Central memory CD4-positive, alpha-beta T cell (primary cell): ENCODE measurements at regions not wholly inside any gene's neighbourhood (a gene's known extent, or its start where the extent isn't known, plus 50 kb on each side); places are given as distances from the start of the nearest gene placed in this dataset.

Experiments
- DNase-seq: peaks from one replicate; pipeline ENCODE4 v3.0.0; 2022

DNA sequence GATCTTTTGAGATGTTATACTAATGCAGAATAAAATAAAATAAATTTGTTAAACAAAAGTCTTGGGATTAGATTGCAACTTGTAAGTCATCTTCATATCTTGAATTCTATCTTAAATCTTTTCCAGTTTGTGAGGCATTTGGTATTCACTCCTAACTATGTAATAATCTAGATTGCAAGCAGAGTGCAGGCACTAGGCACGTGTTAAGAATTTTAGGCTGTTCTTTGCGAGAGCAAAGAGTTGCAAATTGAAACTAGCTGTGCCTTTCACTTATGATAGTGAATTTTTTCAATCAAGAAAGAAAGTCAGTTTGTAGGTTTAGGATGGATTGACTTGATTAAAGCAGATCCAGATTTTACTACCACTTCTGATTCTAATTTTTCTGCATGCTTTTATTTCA lies 264.1 kb upstream of the SPRY2 start:
- DNase-seq: no peak

DNA sequence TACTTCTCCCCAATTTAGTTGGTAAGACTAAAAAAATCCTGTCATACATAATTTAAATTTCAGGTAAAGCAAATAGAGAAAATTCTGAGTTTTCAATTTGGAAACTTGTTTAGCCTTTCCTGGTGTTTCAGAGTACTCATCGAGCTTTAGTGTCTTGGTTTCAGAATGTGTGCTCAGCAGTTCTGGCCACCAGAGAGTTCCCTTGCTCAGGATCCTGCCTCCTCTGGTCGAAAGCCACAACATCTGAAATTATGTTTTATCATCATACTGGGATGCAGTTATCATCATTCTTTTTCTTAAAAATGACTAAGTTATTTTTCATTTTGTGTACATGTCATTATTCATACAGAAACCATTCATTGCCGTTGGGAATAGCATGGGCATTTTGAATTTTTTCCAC lies 263.2 kb upstream of the SPRY2 start:
- DNase-seq: no peak

DNA sequence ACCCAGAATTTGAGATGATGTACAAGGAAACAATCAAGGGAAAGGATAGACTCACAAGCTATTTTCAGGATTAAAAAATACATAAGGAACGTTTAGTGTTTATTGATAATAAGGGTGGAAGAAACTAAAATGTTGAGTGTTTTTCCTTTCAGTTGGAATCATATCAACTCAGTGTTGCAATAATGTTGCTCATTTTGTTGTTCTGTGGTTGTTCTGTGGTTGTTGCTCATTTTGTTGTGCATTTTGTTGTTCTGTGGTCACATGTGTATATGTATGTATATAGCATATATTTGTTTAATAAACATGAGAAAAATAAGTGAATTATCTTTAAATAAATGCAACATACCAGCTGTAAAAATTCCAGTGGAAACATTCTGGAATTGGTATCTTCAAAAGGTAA lies 262.4 kb upstream of the SPRY2 start:
- no peak for DNase-seq

DNA sequence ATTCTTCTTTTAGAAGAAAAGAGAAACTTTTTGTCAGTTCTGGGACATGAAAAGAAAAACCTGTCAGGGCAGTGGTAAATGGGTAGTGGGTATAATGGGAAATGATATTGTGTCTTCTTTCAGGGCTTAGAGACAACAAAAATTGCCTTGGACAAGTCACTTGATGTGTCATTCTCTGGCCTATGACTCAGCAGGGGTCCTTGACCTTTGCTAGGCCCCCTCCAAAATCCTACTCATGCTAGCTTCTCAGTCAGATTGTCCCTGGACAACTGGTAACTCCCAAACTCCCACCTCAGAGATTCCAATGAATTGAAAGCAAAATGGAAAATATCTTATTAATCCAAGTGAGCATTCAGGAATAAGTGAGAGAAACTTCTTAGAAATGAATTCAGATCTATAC lies 258.8 kb upstream of the SPRY2 start:
- DNase-seq: no peak

DNA sequence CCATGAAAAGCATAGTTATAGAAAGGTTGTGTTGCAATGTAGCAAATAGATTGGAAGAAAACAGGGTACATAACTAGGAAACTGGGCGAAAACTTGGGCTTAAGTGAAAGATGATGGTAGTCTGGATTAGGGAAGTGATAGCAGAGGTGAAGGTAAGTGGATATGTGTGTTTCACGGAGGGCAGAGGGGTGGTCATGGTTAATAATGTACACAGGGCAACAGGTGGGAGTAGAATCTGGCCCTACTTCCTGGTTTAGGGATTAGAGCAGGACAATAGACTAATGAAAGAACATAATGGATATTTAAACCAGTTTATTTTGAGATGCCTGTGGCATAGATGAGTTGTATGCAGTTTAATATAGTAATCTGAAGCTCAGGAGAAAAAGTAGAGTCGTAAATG lies 257.3 kb upstream of the SPRY2 start:
- no peak for DNase-seq

DNA sequence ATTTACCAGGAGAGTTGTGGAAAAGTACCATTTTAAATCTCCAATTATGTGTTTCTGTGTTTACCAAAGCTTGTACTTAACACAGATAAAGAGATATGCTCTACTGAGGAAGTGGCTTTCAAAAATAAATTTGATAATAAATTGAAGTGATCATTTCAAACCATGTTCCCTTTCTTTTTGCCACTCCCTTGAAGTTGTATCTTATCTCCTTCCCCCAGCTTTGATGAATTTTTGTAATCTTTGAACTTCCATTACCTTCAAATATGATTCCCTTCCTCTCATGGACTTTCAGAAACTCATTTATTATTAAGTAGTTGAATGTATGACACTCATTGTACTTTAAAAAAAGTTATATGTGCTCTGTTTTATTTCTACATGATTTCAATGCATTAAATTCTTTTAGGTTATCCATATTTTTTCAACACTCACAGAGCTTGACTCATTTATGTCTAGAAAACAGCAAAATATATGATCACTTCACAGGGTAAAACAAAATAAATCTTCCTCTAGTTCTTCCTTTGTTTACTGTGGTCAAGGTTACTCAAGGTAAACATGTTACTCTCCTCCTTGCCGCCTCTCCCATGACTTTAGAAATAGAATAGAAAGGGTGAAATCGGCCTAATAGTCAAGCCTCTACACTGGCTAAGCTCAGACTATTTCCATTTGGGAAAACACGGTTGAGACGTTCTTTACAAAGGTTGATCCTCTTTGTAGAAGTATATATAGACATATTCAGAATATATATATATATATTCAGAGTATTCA lies 251.2 kb upstream of the SPRY2 start:
- DNase-seq: no peak

DNA sequence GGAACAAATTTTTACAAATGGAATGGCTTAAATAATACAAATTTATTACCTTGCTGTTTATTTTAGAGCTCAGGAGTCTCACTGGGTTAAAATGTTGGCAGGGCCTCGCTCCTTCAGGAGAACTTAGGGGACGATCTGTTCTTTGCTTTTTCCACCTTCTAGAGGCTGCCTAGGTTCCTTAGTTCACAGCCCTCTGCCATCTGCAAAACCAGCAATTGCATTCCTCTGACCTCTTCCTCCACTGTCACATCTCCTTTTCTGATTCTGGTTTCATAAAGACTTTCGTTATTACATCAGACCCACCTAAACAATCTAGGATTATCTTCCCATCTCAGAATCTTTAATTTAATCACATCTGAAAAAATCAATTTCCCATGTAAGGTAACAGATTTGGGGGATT lies 249.6 kb upstream of the SPRY2 start:
- no peak for DNase-seq

DNA sequence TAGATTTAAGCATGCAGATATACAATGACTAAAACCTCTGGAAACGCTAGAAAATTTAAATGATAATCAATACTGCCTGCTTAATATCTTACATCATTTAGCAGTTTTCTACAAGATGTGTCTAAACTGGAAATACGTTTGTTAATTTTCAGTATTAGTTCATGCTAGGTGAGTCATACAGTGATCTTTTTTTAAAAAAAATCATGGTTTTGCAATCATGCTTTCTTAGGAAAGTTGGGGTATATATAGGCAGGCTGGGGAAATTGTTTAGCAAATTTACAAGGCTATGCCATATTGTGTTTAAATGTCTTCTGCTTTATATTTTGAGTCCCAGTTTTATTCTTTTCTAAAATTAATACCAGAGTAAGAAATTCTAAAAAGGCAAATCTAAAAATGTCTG lies 245.4 kb upstream of the SPRY2 start:
- DNase-seq: no peak

DNA sequence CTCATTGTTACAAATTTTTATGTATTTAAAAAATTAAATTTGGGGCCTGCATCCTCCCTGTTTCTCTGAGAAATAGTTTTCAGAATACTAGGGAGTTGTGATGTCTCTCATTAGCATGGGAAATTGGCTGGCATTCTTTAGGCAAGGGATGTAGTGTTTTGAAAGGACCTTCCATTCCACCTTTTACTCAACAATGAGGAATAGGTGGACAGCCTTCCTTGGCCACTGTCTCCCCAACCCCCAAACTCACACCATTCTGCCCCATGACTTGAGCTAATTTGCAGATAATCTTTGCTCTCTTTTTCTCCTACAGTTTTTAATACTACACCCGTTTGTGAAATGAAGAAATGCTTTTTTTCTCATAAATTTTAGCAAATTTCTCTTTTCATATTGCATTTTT lies 244.6 kb upstream of the SPRY2 start:
- no peak for DNase-seq

DNA sequence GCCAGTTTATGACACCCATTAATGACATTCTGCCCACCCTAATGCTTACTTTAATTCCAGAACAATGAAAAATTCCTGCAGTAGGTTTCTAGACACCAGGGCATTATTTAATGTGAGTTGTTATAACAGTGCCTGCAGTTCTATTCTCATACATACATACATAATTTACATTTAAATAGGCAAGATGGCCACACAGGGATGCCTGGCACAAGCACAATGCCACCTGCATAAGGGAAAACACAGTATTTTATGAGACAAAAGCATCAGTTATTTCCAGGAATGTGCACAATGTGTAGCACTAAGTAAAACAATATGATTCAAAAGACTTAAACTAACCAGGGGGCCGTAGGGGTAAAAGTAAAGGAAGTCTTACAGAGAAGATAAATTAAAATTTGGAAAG lies 243.9 kb upstream of the SPRY2 start:
- no peak for DNase-seq

DNA sequence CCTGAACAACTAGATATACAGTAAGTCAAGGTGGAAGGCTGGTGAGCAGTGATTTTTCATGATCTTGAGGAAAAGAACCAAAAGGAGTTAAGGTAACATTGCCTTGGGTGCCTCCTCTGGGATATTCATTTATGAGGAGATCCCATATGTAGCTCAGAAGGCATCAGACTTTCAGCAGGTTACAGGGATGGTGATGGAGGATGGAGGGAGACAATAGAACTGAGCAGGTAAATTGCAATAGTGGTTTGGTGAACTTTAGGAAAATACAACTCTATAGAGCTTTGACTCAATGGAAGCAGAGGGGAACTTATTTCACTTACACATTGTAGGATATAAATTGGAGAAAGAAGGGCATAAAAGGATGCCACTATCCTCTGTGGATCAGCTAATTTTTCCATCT lies 243.4 kb upstream of the SPRY2 start:
- no peak for DNase-seq

DNA sequence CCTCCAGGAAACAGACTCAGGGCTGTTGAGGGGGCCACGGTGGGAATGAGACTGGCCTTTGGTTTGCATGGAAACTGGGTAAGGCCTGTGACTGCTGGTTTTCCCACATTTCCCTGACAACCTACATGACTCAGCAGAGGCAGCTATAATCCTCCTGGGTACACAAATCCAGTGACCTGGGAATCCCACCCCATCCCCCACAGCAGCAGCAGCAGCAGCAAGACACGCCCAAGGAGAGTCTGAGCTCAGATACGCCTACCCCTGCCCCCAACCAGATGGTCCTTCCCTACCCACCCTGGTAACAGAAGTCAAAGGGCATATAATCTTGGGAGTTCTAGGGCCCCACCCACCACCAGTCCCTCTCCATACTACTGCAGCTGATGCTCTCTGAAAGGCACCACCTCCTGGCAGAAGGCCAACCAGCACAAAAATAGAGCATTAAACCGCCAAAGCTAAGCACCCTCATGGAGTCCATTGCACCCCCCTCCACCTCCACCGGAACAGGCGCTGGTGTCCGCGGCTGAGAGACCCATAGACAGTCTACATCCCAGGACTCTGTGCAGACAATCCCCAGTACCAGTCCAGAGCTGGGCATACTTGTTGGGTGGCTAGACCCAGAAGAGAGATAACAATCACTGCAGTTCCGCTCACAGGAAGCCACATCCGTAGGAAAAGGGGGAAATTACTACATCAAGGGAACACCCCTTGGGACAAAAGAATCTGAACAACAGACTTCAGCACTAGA lies 237.2 kb upstream of the SPRY2 start:
- DNase-seq: no peak

DNA sequence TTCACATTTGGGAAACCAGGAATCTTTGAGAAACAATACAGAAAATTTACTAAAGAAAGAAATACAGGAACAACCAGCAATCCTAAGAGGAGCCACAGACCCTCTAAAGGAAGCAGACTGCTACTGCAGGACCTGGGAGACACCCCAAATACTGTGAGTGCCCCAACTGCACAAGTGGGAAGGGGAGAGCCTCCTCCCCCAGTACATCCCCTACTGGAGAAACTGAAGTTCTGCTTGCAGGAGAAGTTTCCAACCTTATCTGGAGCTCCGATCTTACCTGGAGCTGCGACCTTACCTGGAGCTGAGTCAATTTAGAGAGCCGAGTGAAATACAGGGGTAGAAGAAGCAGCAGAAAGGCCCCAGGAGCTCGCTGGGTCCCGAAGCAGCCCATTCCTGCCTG lies 236.4 kb upstream of the SPRY2 start:
- DNase-seq: no peak

DNA sequence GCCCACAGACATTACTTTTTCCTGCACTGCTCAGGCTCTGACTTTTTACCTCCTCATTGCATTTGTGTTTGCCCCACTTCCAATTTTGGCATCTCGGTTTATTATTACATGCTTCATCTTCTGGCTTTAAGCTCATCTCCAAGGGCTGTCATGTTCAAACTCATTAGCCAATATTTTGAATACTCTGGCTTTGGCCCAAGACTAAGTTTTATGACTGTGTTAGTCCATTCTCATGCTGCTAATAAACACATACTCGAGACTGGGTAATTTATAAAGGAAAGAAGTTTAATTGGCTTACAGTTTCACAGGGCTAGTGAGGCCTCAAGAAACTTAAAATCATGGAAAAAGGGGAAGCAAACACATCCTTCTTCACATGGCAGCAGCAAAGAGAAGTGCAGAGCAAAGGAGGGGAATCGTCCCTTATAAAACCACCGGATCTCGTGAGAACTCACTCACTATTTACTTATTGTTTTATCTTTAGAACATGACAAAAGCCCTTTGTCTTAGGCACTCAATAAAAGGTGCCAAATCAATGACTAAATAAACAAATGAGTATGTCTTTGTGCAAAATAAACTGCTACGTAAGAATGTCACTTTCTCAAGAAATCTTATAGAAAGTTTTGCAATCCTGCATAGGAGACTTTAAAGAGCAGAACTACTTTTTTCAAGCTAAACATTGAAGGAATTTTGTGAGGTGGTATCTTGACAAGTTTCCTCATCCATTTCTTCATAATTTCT lies 233.4 kb upstream of the SPRY2 start:
- DNase-seq: no peak

DNA sequence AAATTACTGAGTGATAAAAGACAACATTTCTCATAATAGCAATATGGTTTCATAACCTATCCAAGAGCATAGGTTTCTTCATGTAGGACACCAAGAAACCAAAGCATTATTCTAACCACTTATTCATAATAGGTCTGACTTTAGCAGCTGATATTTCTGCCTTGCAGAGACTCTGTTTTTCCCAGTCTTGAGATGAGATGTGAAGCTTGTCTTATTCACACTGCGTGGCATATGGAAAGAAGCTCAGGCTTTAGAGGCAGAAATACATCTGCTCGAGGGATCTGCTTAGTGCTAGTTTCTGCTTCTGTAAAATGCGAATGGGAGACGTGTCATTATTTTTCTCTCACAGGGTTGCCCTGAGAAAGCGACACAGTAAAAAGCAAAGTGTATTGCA lies 232.0 kb upstream of the SPRY2 start:
- DNase-seq: no peak

DNA sequence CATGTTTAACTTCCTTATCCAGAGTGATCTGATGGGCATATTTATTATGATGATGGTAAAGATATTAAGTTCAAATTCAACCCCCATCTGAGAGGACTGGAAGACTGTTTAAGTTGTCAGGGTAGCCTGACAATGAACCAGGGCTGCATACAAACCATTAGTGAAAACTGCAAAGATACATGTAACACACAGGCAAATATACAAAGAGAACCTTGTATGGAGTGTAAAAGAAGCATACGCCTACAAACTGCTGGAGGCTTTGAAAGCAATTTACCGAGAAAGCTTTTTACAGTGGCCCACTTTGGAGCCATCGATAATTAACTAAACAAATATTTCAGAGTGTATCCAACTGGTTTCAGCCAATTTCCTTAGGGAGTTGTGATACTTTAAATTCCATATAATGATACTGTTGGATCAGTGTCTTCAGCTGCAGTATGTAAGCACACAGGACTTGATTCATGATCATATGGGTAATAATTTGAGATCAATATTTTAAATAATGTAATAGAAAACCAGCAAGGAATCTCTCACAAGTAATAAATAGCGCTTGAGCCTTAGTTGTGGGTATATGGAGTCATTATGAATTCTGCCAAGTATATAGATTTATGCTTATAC lies 231.5 kb upstream of the SPRY2 start:
- DNase-seq: no peak

DNA sequence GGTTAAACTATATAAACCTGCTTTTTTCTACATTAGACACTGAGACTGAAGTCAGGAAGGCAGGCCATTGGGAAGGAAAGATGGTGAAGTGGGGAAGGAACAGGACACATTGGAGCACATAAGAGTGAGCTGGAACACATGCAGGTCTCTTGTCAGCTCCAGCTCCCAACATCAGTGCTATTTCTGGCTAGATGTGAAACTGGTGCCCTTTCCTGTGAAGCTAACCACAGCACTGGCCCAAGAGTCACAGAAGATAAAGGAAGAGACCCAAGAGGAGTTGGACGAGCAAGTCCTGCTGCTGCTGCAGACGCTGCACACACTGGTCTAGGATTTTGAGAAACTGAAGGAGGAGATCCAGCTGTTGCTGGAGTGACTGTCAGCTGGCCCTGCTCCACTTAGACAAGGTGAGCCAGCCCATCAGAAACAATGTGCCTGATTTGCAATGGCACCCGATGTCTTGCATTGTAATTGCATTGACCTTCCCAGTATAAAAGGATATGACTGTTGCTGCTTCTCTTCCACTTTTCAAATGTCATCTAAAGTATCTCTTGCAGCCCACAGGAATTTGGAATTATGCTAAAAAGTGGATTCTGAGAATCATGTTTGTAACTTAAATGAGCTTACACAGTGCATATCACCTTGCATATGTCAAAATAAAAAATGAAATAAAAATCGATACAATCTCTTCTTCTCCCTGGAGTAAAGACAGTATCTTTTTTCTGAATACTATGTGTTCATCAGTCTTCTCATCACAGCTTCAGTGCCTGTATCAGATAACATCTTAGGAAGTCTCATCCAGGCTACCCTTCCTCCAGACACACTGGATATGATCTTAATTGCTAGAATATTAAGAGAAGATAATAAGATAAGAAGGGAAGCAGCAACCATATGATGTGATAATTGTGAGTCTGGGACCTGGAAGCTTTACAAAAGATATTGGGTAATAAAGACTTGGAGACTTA lies 230.7 kb upstream of the SPRY2 start:
- no peak for DNase-seq

DNA sequence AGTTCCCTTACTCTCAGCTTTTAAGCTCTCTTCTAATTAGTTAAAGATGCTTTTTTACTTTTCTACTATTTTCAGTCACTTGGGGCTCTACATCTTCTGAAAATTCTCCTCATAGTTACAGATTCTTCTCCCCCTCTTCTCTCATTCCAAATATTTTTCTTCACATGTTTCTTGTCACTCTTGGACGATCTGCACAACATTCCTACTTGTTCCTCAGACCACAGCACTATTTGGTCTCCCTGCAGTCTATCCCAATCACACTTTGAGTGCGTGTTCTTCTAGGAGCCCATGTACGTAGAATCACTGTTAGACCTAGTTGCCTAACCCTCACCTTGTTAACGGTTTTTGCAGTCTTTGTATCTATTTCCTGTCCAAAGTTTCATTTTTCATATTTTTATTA lies 222.5 kb upstream of the SPRY2 start:
- no peak for DNase-seq

DNA sequence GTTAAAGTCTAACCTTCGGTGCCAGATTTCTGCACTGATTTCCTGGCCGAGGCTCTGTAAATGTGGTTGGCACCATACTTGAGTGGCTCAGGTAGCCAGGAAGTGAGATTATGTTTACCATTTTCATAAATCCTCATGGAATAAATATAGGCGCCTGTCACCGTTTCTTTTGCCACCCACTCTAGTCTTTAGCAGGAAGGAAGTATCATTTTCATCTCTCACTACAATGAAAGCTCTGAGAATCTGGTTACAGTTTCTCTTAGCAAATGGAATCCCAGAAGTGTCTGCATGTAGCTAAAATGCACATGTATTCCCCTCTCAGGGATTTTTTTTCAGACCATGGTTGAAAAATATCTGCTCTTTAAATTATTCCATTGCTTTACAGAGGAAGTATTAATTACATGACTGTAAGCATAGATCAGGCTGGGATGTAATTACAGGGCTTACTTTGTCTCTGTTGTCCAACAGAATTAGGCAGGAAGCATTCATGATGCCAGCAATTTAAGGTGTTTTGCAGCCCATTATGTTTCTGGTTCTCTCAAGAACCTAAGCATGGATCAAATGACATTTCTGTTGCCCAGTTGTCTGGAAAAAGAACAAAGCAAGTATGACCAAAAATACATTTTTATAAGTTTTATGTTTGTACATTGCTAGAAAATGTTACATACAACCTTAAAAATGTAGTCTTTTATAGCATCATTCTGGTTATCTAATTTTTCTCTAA lies 221.7 kb upstream of the SPRY2 start:
- DNase-seq: no peak

DNA sequence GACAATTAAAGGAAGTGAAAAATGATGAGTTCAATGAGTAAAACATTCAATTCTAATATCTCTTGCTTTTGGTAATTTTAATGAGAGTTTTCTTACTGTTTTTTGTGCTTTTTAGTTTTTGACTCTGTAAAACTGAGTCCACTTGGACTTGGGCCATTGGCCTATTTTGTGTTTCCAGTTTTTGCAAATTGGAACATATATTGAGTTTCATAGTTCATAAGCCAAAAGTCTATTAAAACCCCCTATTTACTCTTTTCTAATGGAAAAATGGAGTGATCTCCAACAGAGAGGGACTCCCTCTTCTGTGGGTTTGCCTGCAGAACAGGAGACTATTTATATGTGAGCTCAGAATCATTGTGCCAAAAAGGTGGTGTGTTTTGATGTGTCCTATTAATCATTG lies 219.7 kb upstream of the SPRY2 start:
- DNase-seq: no peak

DNA sequence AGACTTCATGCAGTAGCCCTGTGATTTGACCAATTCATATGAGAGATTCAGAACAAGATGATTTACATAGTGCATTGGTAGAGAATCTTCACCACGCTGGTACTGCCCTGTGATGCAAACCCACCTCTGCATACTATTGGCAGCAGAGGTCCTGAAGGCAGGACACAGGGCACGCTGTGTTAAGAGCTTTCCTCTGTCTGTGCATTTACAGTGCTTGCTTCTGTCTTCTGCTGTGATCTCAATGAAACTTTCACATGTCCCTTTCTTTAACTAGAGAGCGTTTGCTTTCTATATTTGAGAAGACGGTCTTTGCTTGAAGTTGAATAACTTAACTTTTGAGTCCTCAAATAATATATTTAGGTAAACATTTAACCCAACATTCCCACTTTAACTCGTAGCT lies 219.0 kb upstream of the SPRY2 start:
- no peak for DNase-seq

DNA sequence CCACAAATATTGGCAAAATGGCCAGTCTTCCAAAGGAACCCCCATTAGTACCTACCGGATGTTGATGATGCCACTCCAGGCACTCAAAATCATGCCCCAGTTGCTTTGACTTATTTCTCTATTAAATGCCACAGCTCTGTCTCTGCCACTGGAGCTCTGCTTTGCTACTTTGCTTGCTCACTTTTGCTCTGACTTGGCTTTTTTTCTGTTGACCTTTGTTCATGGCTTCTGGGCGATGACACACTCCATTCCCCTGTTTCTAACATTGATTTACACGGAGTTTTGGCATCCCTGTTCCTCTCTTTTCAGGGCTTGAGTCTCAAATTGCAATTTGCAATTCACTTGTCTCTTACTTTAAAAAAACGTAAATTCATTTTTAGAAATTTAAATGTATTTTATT lies 217.1 kb upstream of the SPRY2 start:
- no peak for DNase-seq
